Fibroblast of lung (primary cell): ENCODE measurements at regions not wholly inside any gene's neighbourhood (a gene's known extent, or its start where the extent isn't known, plus 50 kb on each side); places are given as distances from the start of the nearest gene placed in this dataset.

Experiments used
- DNase-seq, 2 donors: peaks; one replicate each; pipeline versions ENCODE4 v3.0.0 to v3.0.0-alpha.2; 2010; ENCODE audit warnings: low read depth in 2 of 2
- H2AFZ ChIP-seq: 2 replicates; pipeline ENCODE4 v1.5.1; 2012; ENCODE audit warnings: low read length, control low read depth, inconsistent platforms
- H3K27ac ChIP-seq: 2 replicates; pipeline ENCODE4 v1.5.1; 2011; ENCODE audit warnings: low read length, control low read depth; ENCODE audit not compliant: insufficient read depth
- H3K27me3 ChIP-seq: 2 replicates; pipeline ENCODE4 v1.5.1; 2011; ENCODE audit warnings: mild to moderate bottlenecking, low read length; ENCODE audit not compliant: control insufficient read depth, insufficient read depth
- H3K36me3 ChIP-seq: 2 replicates; pipeline ENCODE4 v1.5.1; 2011; ENCODE audit warnings: low read length; ENCODE audit not compliant: control insufficient read depth, insufficient read depth
- H3K4me1 ChIP-seq: 2 replicates; pipeline ENCODE4 v1.5.1; 2011; ENCODE audit warnings: low read length; ENCODE audit not compliant: control insufficient read depth, insufficient read depth; ENCODE audit errors: extremely low read depth
- H3K4me2 ChIP-seq: 2 replicates; pipeline ENCODE4 v1.5.1; 2011; ENCODE audit warnings: low read length, control low read depth; ENCODE audit not compliant: insufficient read depth; ENCODE audit errors: extremely low read depth
- H3K4me3 ChIP-seq, 4 experiments: fragments of 200-600 bp in 1 of 4; sonication (generic) in 1 of 4; replicated peaks in 1 of 4; 2 replicates each; pipeline ENCODE4 v1.5.1; 2011 to 2016; ENCODE audit warnings: low read length in 4 of 4, low read depth in 3 of 4, mild to moderate bottlenecking in 3 of 4, control low read depth in 2 of 4, inconsistent platforms in 1 of 4, mixed read lengths in 1 of 4; ENCODE audit not compliant: insufficient read depth in 1 of 4; ENCODE audit errors: control extremely low read depth in 1 of 4
- H3K79me2 ChIP-seq: 2 replicates; pipeline ENCODE4 v1.5.1; 2012; ENCODE audit warnings: mild to moderate bottlenecking, low read length, inconsistent platforms; ENCODE audit not compliant: control insufficient read depth, insufficient read depth
- H3K9ac ChIP-seq: 2 replicates; pipeline ENCODE4 v1.5.1; 2011; ENCODE audit warnings: mild to moderate bottlenecking, low read length, control low read depth; ENCODE audit not compliant: insufficient read depth
- H3K9me3 ChIP-seq: 2 replicates; pipeline ENCODE4 v1.5.1; 2012; ENCODE audit warnings: low read depth, low read length; ENCODE audit not compliant: control insufficient read depth, insufficient read depth
- H4K20me1 ChIP-seq: 2 replicates; pipeline ENCODE4 v1.5.1; 2011; ENCODE audit warnings: low read length; ENCODE audit not compliant: control insufficient read depth, insufficient read depth; ENCODE audit errors: extremely low read depth
- EZH2 ChIP-seq: IDR thresholded peaks from 2 replicates; pipeline ENCODE4 v1.5.1; 2012; ENCODE audit warnings: low read length, control low read depth, mild to moderate bottlenecking; ENCODE audit errors: missing control alignments
- TF ChIP-seq, protein P1 (sequence below), 2 donors: IDR thresholded peaks in 1 of 2; conservative IDR thresholded peaks in 1 of 2; 1 replicate in 1 of 2; 2 replicates in 1 of 2; pipeline ENCODE4 v1.5.1; 2011 to 2012; ENCODE audit warnings: low read length in 2 of 2, control low read depth in 1 of 2, inconsistent platforms in 1 of 2, low read depth in 1 of 2, mild to moderate bottlenecking in 1 of 2

DNA sequence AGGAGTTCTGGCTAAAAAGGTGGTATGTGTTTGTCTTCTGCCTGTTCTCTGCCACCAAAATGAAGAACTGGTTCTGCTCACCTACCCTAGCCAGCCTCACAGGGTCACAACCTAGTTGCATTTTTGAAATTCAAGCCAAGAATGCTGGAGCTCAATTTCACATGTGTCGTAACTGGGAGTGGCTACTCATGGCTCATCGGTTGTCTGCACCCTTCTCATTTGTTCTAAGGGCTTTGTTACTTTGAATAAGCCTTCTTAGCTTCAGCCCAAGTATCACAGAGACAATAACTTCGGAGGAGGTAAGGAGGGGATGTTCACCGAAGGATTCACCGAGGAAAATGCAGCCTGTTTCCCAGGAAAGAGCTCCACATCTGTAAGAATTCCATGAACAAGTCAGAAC lies 134.3 kb upstream of the RARB start:
- Histone ChIP-seq H3K27me3 (no peaks in the 10 kb centered on the region), H3K9me3 (no peaks in the 10 kb centered on the region), H3K36me3 (no peaks in the 10 kb centered on the region), H3K4me1 (no peaks in the 10 kb centered on the region), H3K9ac (no peak overlapping the region), H3K4me3 (no peak overlapping the region), H3K79me2 (no peaks in the 10 kb centered on the region), H3K4me2 (no peak overlapping the region), H4K20me1 (no peaks in the 10 kb centered on the region), H3K27ac (no peak overlapping the region), H2AFZ (no peak overlapping the region)
- no peak for TF ChIP-seq EZH2
- TF ChIP-seq, protein P1, sequence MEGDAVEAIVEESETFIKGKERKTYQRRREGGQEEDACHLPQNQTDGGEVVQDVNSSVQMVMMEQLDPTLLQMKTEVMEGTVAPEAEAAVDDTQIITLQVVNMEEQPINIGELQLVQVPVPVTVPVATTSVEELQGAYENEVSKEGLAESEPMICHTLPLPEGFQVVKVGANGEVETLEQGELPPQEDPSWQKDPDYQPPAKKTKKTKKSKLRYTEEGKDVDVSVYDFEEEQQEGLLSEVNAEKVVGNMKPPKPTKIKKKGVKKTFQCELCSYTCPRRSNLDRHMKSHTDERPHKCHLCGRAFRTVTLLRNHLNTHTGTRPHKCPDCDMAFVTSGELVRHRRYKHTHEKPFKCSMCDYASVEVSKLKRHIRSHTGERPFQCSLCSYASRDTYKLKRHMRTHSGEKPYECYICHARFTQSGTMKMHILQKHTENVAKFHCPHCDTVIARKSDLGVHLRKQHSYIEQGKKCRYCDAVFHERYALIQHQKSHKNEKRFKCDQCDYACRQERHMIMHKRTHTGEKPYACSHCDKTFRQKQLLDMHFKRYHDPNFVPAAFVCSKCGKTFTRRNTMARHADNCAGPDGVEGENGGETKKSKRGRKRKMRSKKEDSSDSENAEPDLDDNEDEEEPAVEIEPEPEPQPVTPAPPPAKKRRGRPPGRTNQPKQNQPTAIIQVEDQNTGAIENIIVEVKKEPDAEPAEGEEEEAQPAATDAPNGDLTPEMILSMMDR (conservative IDR thresholded peaks at IDR 0.05 in 1 of 2, IDR thresholded peaks at IDR 0.05 in 1 of 2; ENCODE audit: low read depth in 1 of 2, low read length in 2 of 2), result no peak
- DNase-seq, result no peak

GRCh38 chr3:25294169-25294805 lies 133.8 kb upstream of the RARB start:
- Histone ChIP-seq H3K27ac (no peak overlapping the region), H3K4me1 (no peaks in the 10 kb centered on the region), H4K20me1 (no peaks in the 10 kb centered on the region), H3K36me3 (no peaks in the 10 kb centered on the region), H2AFZ (no peak overlapping the region), H3K79me2 (no peaks in the 10 kb centered on the region), H3K27me3 (no peaks in the 10 kb centered on the region), H3K9ac (no peak overlapping the region), H3K4me3 (no peak overlapping the region), H3K9me3 (no peaks in the 10 kb centered on the region), H3K4me2 (no peak overlapping the region)
- TF ChIP-seq, protein P1 (conservative IDR thresholded peaks at IDR 0.05 in 1 of 2, IDR thresholded peaks at IDR 0.05 in 1 of 2; ENCODE audit: low read depth in 1 of 2, low read length in 2 of 2), result no peak
- no peak for TF ChIP-seq EZH2
- no peak for DNase-seq

DNA sequence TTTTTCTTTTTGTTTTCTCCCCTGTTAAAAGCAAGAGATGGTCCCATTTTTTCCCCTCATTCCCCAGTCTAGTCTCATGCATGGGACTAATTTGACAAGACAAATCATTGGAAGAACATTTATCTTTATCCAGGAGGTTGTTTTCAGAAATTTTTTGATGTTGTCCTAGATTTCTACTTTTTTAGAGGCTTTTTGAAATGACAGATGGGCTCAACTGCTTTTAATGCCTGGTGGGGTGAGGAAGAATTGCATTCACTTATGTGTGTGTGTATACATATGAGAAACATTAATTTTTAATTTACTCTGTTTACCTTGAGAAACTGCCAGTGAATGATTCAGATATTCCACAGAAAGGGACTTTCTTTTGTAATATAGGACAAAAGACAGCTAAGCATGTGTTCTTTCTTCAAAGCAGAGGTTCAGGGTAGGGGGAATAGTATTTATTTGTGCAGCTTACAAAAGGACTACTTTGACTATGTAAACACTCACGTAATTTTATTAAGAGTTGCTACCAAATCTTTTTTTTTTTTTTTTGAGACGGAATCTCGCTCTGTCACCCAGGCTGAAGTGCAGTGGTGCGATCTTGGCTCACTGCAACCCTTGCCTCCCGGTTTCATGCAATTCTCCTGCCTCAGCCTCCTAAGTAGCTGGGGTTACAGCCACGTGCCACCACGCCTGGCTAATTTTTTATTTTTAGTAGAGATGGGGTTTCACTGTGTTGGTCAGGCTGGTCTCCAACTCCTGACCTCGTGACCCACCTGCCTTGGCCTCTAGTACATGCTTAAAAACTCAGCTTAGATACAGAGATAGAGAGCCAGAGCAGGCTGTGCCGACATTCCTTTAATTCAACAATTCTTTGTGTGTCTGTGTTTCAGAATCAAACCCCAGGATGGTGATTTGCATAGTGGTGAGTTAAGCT lies 130.1 kb upstream of the RARB start:
- no peaks in the 10 kb centered on the region for H3K27me3 ChIP-seq
- no peaks in the 10 kb centered on the region for H3K36me3 ChIP-seq
- no peak overlapping the region for H3K4me3 ChIP-seq
- H3K9ac ChIP-seq, result no peak overlapping the region
- TF ChIP-seq EZH2, result no peak
- TF ChIP-seq, protein P1 (conservative IDR thresholded peaks at IDR 0.05 in 1 of 2, IDR thresholded peaks at IDR 0.05 in 1 of 2; ENCODE audit: low read depth in 1 of 2, low read length in 2 of 2), result no peak
- H3K79me2 ChIP-seq, result no peaks in the 10 kb centered on the region
- H3K27ac ChIP-seq, result no peak overlapping the region
- H4K20me1 ChIP-seq, result no peaks in the 10 kb centered on the region
- H3K4me2 ChIP-seq, result no peak overlapping the region
- peak; percentile 47 to 58 for DNase-seq
- H3K4me1 ChIP-seq, result no peaks in the 10 kb centered on the region
- H3K9me3 ChIP-seq, result no peaks in the 10 kb centered on the region
- no peak overlapping the region for H2AFZ ChIP-seq
